Keratinocyte (primary cell): ENCODE measurements at regions not wholly inside any gene's neighbourhood (a gene's known extent, or its start where the extent isn't known, plus 50 kb on each side); places are given as distances from the start of the nearest gene placed in this dataset.

Experiments used
- DNase-seq: peaks from one replicate; pipeline ENCODE4 v3.0.0-alpha.2; 2011; ENCODE audit warnings: low read depth, missing footprints, low spot score
- FAIRE-seq: peaks from 2 replicates; lab custom pipeline; 2011; peaks lifted over from hg19 to GRCh38; lab: Jason Lieb, UNC
- H2AFZ ChIP-seq: 2 replicates; pipeline ENCODE4 v1.6.0; 2012; ENCODE audit warnings: low read length, control low read depth, inconsistent platforms; ENCODE audit not compliant: control insufficient read depth
- H3K27ac ChIP-seq: 2 replicates; pipeline ENCODE4 v1.5.1; 2011; ENCODE audit warnings: low read length; ENCODE audit not compliant: control insufficient read depth, insufficient read depth
- H3K27me3 ChIP-seq: 3 replicates; pipeline ENCODE4 v1.6.0; 2011; ENCODE audit warnings: low read length; ENCODE audit not compliant: control insufficient read depth, insufficient read depth; ENCODE audit errors: extremely low read depth
- H3K36me3 ChIP-seq, 2 experiments: 2 replicates in 1 of 2; 3 replicates in 1 of 2; pipeline ENCODE4 v1.5.1; 2011; ENCODE audit warnings: low read length in 2 of 2, mild to moderate bottlenecking in 1 of 2; ENCODE audit not compliant: control insufficient read depth in 2 of 2, insufficient read depth in 2 of 2; ENCODE audit errors: extremely low read depth in 1 of 2
- H3K4me1 ChIP-seq: 3 replicates; pipeline ENCODE4 v1.5.1; 2011; ENCODE audit warnings: low read length; ENCODE audit not compliant: control insufficient read depth, insufficient read depth; ENCODE audit errors: extremely low read depth
- H3K4me2 ChIP-seq: 3 replicates; pipeline ENCODE4 v1.6.0; 2011; ENCODE audit warnings: low read depth, low read length; ENCODE audit not compliant: control insufficient read depth, insufficient read depth; ENCODE audit errors: extremely low read depth
- H3K4me3 ChIP-seq, 3 experiments: fragments of 200-600 bp in 1 of 3; sonication (generic) in 1 of 3; 2 replicates in 2 of 3; 3 replicates in 1 of 3; pipeline ENCODE4 v1.5.1; 2011 to 2016; ENCODE audit warnings: low read length in 3 of 3, mild to moderate bottlenecking in 3 of 3, control low read depth in 2 of 3, inconsistent platforms in 1 of 3, low read depth in 1 of 3, mixed read lengths in 1 of 3, mixed run types in 1 of 3, moderate library complexity in 1 of 3; ENCODE audit not compliant: control insufficient read depth in 2 of 3, insufficient read depth in 2 of 3; ENCODE audit errors: extremely low read depth in 1 of 3
- H3K79me2 ChIP-seq: 2 replicates; pipeline ENCODE4 v1.6.0; 2012; ENCODE audit warnings: low read length; ENCODE audit not compliant: control insufficient read depth, insufficient read depth
- H3K9ac ChIP-seq: 3 replicates; pipeline ENCODE4 v1.6.0; 2011; ENCODE audit warnings: low read length; ENCODE audit not compliant: control insufficient read depth, insufficient read depth; ENCODE audit errors: extremely low read depth
- H3K9me1 ChIP-seq: 3 replicates; pipeline ENCODE4 v1.6.0; 2011; ENCODE audit warnings: low read length; ENCODE audit not compliant: control insufficient read depth, insufficient read depth; ENCODE audit errors: extremely low read depth
- H3K9me3 ChIP-seq: 2 replicates; pipeline ENCODE4 v1.5.1; 2012; ENCODE audit warnings: low read depth, low read length; ENCODE audit not compliant: control insufficient read depth
- H4K20me1 ChIP-seq: 3 replicates; pipeline ENCODE4 v1.6.0; 2011; ENCODE audit warnings: low read length; ENCODE audit not compliant: control insufficient read depth, insufficient read depth; ENCODE audit errors: extremely low read depth
- CTCF ChIP-seq, 3 experiments: IDR thresholded peaks in 1 of 3; conservative IDR thresholded peaks in 1 of 3; optimal IDR thresholded peaks in 1 of 3; 2 replicates in 2 of 3; 3 replicates in 1 of 3; pipeline versions ENCODE3 to v1.5.1; 2011; ENCODE audit warnings: low read length in 3 of 3, mild to moderate bottlenecking in 3 of 3, moderate library complexity in 2 of 3, control low read depth in 1 of 3, inconsistent platforms in 1 of 3; ENCODE audit not compliant: insufficient read depth in 2 of 3; ENCODE audit errors: extremely low read depth in 1 of 3
- EZH2 ChIP-seq: IDR thresholded peaks from one replicate; pipeline ENCODE4 v1.6.1; 2012; ENCODE audit warnings: inconsistent platforms, mild to moderate bottlenecking, low read length, moderate library complexity
- dilution Hi-C: fragments of 300-500 bp; cut with MboI; formaldehyde crosslinking; loops from one replicate; pipeline ENCODE4 v1.7.0; 2020; ENCODE audit warnings: low sequenced_read_pairs; ENCODE audit not compliant: extremely low pct_ligation_motif_present

- no peaks in the 10 kb centered on the region for H3K4me1 ChIP-seq
- peaks cover 7% of the 10 kb centered on the region for H3K27me3 ChIP-seq
- H3K4me3 ChIP-seq, result no peak overlapping the region
- H3K9ac ChIP-seq, result no peak overlapping the region
- TF ChIP-seq CTCF (optimal IDR thresholded peaks at IDR 0.05 in 1 of 3, IDR thresholded peaks at IDR 0.05 in 1 of 3, conservative IDR thresholded peaks at IDR 0.05 in 1 of 3; ENCODE audit: extremely low read depth in 1 of 3, insufficient read depth in 2 of 3, low read length in 3 of 3) (no peak), EZH2 (no peak)
- H3K36me3 ChIP-seq, result no peaks in the 10 kb centered on the region
- no peak overlapping the region for H3K4me2 ChIP-seq
- no peaks in the 10 kb centered on the region for H4K20me1 ChIP-seq
- FAIRE-seq (no peak), DNase-seq (no peak)
- no peaks in the 10 kb centered on the region for H3K9me3 ChIP-seq
- dilution Hi-C loops, result no loop called here
- H3K27ac ChIP-seq, result no peak overlapping the region
- no peak overlapping the region for H2AFZ ChIP-seq
- no peaks in the 10 kb centered on the region for H3K9me1 ChIP-seq
- H3K79me2 ChIP-seq, result no peaks in the 10 kb centered on the region
These were observed 225.6 kb upstream of the ARID2 start for GRCh38 chr12:45503899-45504298.

GRCh38 chr12:45504316-45505010 lies 225.0 kb upstream of the ARID2 start:
- no peaks in the 10 kb centered on the region for H3K9me3 ChIP-seq
- no peak overlapping the region for H2AFZ ChIP-seq
- H3K9me1 ChIP-seq, result no peaks in the 10 kb centered on the region
- H3K27ac ChIP-seq, result no peak overlapping the region
- no peak overlapping the region for H3K4me2 ChIP-seq
- dilution Hi-C loops, result no loop called here
- H3K79me2 ChIP-seq, result no peaks in the 10 kb centered on the region
- peaks cover 7% of the 10 kb centered on the region for H3K27me3 ChIP-seq
- no peak overlapping the region for H3K9ac ChIP-seq
- FAIRE-seq (no peak), DNase-seq (no peak)
- H3K4me3 ChIP-seq, result no peak overlapping the region
- H4K20me1 ChIP-seq, result no peaks in the 10 kb centered on the region
- no peaks in the 10 kb centered on the region for H3K36me3 ChIP-seq
- no peaks in the 10 kb centered on the region for H3K4me1 ChIP-seq
- TF ChIP-seq CTCF (optimal IDR thresholded peaks at IDR 0.05 in 1 of 3, IDR thresholded peaks at IDR 0.05 in 1 of 3, conservative IDR thresholded peaks at IDR 0.05 in 1 of 3; ENCODE audit: extremely low read depth in 1 of 3, insufficient read depth in 2 of 3, low read length in 3 of 3), result no peak
- no peak for TF ChIP-seq EZH2
